Activated CD4-positive, alpha-beta T cell treated with anti-CD3 and anti-CD28 coated beads, Interleukin-2, amount 10 ng/mL, durations not matched to agents 24 days and 14 days (primary cell): ENCODE measurements at regions not wholly inside any gene's neighbourhood (a gene's known extent, or its start where the extent isn't known, plus 50 kb on each side); places are given as distances from the start of the nearest gene placed in this dataset.

Source experiments
- DNase-seq: peaks from one replicate; pipeline ENCODE4 v3.0.0; 2022
- H3K27ac Mint-ChIP-seq: one replicate; pipeline ENCODE4 v1.8.0; 2022; ENCODE audit warnings: mild to moderate bottlenecking, mixed read lengths
- H3K27me3 Mint-ChIP-seq: one replicate; pipeline ENCODE4 v1.8.0; 2022; ENCODE audit warnings: mixed read lengths
- H3K36me3 Mint-ChIP-seq: one replicate; pipeline ENCODE4 v1.8.0; 2022; ENCODE audit warnings: low read depth, mild to moderate bottlenecking, mixed read lengths
- H3K4me1 Mint-ChIP-seq: one replicate; pipeline ENCODE4 v1.8.0; 2021; ENCODE audit warnings: mixed read lengths
- H3K4me3 Mint-ChIP-seq: one replicate; pipeline ENCODE4 v1.8.0; 2022; ENCODE audit warnings: mild to moderate bottlenecking, moderate library complexity, mixed read lengths
- H3K9me3 Mint-ChIP-seq: one replicate; pipeline ENCODE4 v1.8.0; 2021; ENCODE audit warnings: mixed read lengths
- intact Hi-C: fragments of 100-400 bp; cut with micrococcal nuclease; formaldehyde crosslinking; loops from one replicate; pipeline ENCODE4 v1.15.1; 2023

DNA sequence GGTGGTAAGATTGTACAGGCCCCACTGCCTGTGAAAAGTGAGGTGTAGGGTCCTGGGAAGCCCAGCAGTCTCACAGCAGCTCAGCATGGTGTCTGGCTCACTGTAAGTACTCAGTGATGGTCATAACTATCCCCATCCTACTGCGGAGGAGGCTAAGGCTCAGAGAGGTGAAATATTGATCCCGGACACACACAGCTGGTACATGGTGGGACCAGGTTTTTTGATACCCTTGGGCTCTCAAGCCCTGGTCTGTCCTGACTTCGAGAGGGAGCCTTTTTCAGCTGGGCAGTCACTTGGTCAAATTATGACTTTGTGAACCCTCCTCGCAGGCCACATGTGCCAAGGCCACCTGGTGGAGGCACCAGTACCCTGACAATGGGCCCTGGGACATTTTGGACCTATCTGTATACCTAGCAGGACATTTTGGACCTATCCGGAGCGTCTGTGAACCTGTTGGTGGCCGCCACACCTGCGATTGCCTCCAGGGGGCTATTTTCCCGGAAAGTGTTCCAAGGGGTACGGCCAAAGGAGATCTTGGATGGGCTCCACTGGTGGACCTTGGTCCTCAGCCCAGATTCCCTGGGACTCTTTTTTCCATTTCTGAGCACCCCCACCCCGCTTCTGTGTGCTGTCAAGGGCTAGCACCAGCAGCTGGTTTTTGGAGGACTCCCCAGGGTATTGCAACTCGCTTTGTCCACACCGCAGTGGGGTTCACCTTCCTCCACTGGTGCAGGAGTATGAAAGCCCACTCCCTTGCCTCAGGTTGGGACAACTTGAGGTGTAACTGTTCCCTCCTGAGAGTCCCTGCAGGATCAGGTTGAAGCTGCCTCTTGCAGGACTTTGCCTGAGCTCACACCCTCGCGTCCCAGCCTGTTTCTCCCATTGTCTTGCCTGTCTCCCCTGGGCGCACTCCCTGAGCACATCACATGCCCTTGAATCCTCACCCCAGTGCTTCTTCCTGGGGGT lies 83.6 kb upstream of the NKD1 start:
- DNase-seq = no peak
- no peaks in the 10 kb centered on the region for H3K9me3 Mint-ChIP-seq
- no peak overlapping the region for H3K4me3 Mint-ChIP-seq

DNA sequence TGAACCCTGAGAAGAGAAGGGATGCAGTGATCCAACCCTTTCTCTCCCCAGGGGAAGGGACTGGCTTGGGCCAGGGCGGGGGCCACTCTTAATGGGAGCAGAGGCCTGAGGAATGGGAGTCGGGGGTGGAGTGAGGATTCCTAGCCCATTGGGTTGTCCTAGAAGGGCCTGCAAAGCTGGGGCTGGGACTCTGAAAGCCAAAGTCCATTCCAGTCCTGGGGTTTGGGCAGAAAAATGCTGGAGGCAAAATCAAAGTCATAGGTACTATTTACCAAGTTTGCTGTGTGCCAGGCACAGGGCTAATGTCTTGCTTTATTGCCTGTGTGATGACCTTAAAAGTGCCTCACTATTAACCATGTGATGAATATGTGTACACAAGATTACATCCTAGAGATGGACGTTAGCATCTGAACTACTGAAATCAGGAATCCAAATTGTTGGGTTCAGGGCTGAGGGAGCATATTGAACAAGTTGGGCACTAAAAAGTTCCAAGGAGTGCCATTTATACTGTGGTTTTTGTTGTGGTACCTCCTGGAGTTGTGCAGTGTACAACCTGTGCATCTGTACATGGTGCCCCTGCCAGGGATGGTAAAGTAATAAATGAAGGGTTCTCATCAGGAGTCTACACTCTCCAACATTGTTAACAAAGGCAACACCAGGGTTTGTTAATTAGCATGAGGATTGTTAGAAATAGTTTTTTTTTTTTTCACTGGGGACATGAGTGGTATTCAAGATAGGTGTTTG lies 84.4 kb upstream of the NKD1 start:
- Mint-ChIP-seq H3K4me3 (no peak overlapping the region), H3K36me3 (no peaks in the 10 kb centered on the region), H3K27ac (no peak overlapping the region), H3K9me3 (no peaks in the 10 kb centered on the region), H3K27me3 (peaks cover 29% of the 10 kb centered on the region), H3K4me1 (no peaks in the 10 kb centered on the region)
- DNase-seq = no peak
- intact Hi-C loops = no loop called here

More for the DNA sequence above, 83.6 kb upstream of the NKD1 start:
- Mint-ChIP-seq H3K27me3 (peaks cover 36% of the 10 kb centered on the region), H3K27ac (no peak overlapping the region), H3K4me1 (no peaks in the 10 kb centered on the region), H3K36me3 (no peaks in the 10 kb centered on the region)
- intact Hi-C loops = no loop called here

DNA sequence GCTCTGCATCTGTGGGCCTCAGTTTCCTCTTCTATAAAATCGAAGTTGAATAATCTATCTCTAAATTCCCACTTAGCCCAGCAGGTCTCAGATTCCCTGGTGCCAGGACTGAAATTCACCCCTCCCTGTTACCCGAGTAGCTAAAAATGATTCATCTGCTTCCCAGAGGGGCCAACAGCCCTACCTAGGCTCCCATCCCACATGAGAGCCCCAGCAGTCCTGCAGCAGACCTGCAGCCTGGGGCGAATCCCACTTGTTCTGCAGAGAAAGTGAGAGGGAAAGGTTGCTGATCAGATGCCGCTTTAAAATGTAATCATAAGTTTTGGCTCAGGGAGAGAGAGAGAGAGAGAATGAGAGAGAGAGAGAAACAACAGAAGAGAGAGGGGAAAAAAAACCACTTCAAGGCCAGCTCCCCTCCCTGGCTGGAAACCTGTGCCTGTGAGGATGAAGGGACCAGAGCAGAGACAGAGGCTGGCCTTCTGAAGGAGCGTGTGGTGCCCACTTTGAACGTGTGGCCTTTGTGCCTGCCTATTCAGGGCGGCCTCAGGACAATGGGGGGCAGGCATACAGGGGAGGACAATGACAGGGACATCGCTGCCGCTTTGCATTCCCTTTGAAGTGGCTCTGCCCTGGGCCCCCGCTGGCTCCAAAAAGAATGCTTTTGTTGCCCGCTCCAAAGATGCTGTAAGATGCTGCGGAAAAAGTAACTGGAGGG lies 85.2 kb upstream of the NKD1 start:
- Mint-ChIP-seq H3K27ac (no peak overlapping the region), H3K9me3 (no peaks in the 10 kb centered on the region), H3K27me3 (peaks cover 27% of the 10 kb centered on the region), H3K4me1 (peaks cover 2% of the 10 kb centered on the region), H3K36me3 (no peaks in the 10 kb centered on the region), H3K4me3 (no peak overlapping the region)
- DNase-seq = no peak
- intact Hi-C loops = no loop called here

DNA sequence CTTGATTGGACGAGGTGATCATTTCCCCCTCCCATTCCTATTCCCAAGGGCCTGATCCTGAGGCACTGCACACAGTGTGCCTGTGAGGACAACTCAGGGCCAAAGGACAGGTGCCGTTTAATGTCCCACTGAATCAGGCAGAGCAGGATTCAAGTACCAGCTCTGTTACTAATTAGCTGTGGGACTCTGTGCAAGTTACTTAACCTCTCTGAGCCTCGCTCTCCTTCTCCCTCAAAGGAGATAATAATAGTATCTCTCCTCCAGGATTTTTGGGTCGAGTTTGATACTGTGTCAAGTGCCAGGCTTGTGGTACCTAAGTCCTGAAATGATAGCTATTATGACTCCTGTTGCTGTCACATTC lies 86.8 kb upstream of the NKD1 start:
- Mint-ChIP-seq H3K4me3 (no peak overlapping the region), H3K36me3 (no peaks in the 10 kb centered on the region), H3K27me3 (peaks cover 14% of the 10 kb centered on the region), H3K9me3 (no peaks in the 10 kb centered on the region), H3K27ac (no peak overlapping the region), H3K4me1 (peaks cover 11% of the 10 kb centered on the region)
- no peak for DNase-seq
- intact Hi-C loops = no loop called here

DNA sequence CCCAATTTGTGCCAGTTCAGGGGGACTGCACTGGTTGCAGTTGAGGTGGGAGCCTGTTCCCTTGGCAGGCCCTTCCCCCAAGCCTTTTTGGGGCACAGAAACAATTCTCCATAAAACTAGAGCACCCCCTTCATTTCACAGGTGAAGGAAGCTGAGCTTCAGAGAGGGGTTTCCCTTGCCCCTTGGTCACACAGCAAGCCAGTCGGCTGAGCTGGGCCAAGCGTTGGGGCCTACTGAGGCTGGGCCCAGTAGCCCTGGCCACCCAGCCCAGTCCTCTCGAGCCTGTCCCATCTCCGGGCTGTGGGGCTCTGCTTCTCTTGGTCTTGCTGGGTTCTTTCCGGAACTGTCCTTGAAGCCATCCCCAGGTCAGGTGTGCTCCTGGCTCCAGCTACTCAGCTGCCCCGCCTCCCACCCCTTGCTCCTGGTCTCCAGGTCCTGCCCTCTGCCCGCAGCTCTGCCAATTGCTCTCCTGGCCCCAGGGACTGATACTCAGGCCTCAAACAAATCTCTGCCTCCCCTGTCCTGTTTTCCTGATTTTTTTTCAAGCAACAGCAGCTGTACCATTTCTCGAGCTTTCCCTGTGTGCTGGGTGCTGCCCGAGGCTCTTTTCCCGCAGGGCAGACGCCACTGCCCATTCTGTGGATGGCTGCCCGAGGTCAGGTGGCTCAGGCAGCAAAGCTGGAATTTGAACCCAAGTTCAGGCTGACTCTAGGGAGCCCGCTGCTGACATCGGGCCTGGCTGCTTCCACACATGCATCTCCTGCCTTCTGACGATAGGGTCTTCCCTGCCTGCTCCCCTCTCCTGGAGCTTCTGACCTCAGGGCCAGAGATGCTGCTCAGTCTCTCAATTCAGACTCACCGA lies 87.4 kb upstream of the NKD1 start:
- H3K4me3 Mint-ChIP-seq = no peak overlapping the region
- no peak for DNase-seq

DNA sequence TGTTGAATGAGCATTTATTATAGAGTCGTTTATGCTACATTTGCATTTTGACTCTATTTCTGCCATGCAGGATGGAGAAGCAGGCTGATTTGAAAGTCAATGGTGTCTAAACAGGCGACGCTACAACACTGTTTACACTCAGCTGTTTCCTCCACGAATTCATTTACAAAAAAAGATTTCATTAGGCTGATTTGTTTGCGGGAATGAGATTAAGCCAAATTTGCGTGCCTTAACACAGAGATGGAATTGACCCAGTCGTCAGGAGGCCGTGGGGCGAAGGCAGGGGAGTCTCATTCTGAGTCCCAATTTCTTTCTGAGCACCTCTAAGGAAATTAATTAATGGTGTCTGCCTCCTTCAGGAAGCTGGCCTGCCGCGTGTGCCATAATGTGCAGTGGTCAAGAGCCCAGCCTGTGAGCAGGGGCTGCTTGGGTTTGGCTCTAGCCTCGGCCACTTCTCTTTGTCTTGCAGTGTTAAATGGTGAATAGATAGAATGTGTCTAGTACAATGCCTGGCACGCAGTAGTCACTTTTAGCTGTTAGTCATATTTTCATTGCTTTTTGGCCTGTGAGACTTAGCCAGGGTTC lies 88.6 kb upstream of the NKD1 start:
- Mint-ChIP-seq H3K36me3 (no peaks in the 10 kb centered on the region), H3K27ac (no peak overlapping the region), H3K9me3 (no peaks in the 10 kb centered on the region), H3K4me3 (no peak overlapping the region), H3K27me3 (peaks cover 7% of the 10 kb centered on the region), H3K4me1 (peaks cover 11% of the 10 kb centered on the region)
- no peak for DNase-seq
- intact Hi-C loops = no loop called here

More for the DNA sequence above, 87.4 kb upstream of the NKD1 start:
- Mint-ChIP-seq H3K4me1 (peaks cover 11% of the 10 kb centered on the region), H3K36me3 (no peaks in the 10 kb centered on the region), H3K27me3 (peaks cover 9% of the 10 kb centered on the region), H3K9me3 (no peaks in the 10 kb centered on the region), H3K27ac (no peak overlapping the region)
- intact Hi-C loops = no loop called here

DNA sequence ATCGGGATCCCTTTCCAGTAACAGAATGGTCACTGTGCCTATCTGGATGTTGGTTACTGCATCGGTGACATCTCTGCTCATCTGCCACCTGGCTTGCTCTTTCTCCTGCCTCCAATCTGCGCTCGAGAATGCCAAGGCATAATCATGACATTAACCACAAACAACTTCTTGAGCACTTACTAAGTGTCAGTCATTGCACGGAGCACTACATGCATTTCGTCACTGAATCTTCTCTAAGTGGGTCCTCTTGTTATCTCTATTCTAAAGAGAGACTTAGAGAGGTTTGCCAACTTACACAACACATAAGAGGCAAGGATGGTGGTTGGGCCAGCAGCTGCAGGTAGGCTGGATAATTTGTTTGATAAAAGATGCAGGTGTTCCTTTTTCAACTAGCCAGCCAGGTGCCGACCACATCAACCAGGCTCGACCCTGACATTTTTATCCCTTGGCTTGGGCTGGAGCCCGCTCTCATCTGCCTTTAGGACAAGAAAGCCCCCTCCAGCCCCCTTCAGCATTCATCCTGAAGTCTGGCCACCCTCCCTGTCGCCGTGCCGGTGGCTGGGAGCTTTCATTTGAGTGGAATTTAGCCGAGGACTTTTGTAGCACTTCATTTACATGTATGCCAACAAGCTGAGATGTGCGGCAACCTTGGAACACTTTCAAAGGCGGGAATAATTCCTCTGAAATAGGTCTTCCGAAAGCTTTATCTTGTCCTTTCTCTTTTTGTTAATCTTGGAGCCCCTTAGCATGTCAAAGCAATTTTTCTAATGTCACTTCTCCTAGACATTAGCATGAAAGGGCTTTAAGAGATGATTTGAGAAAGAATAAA lies 89.3 kb upstream of the NKD1 start:
- H3K27ac Mint-ChIP-seq = no peak overlapping the region
- no peaks in the 10 kb centered on the region for H3K9me3 Mint-ChIP-seq
- H3K4me1 Mint-ChIP-seq = peaks cover 11% of the 10 kb centered on the region
- H3K27me3 Mint-ChIP-seq = peaks cover 7% of the 10 kb centered on the region
- no peak for DNase-seq
- intact Hi-C loops = no loop called here
- H3K4me3 Mint-ChIP-seq = no peak overlapping the region
- H3K36me3 Mint-ChIP-seq = no peaks in the 10 kb centered on the region

DNA sequence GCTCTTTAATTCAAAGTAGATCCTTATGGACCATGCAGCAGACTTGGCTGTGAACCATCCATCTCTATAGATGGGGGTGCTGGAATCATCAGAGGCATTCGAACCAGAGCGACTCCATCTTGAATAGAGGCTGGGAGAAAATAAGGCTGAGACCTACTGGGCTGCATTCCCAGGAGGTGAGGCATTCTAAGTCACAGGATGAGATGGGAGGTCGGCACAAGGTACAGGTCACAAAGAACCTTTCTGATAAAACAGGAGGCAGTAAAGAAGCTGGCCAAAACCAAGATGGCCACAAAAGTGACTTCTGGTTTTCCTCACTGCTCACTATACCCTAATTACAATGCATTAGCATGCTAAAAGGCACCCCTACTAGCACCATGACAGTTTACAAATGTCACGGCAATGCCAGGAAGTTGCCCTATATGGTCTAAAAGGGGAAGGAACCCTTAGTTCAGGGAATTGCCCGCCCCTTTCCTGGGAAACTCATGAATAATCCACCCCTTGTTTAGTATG lies 89.2 kb upstream of the BRD7 start:
- DNase-seq = no peak
- Mint-ChIP-seq H3K9me3 (no peaks in the 10 kb centered on the region), H3K4me3 (no peak overlapping the region), H3K4me1 (peaks cover 11% of the 10 kb centered on the region), H3K27ac (no peak overlapping the region), H3K36me3 (no peaks in the 10 kb centered on the region), H3K27me3 (peaks cover 6% of the 10 kb centered on the region)
- intact Hi-C loops = no loop called here

DNA sequence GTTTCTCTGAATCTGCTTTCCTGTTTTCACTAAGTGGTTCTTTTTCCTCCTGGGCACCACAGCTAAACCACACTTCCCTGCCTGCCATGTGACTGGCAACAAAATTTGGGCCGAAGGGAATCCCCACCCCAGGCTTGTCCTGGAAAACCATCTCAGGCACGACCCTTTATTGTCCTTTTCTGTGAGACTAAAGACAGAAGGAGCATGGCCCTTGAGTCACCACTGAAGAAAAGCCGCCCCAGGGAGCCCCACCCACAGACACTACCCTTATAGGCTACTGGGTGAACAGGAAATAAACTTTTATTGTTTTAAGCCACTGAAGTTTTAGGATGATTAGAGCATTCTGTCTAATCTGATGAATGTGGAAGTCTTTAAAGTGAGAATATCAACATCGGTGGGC lies 88.6 kb upstream of the BRD7 start:
- no peaks in the 10 kb centered on the region for H3K36me3 Mint-ChIP-seq

DNA sequence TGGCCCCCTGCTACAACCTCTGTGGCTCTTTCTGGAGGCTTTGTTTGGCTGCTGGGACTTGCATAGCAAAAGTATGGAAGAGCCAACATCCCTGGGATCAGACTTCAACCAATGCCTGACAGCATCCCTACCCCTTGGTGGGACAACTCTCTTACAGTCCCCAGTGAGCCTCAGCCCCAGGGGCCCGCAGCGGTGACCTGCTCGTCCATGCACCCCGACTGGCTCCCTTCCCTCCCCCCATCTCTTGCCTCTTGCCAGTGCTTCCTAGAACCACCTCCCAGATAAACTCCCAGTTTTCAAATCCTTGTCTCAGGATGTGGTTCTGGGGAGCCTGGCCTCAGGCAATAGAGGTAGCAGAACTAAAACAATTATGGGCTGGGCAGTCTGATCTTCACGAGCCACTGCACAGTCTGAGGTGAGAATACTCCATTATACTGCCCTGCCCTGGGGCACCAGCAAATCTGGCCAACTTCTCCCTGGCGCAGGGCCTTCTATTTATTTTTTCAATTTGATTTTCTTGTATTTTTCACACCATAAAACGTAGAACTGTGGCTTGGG lies 86.6 kb upstream of the BRD7 start:
- intact Hi-C loops = no loop called here
- Mint-ChIP-seq H3K27me3 (peaks cover 4% of the 10 kb centered on the region), H3K36me3 (no peaks in the 10 kb centered on the region), H3K9me3 (no peaks in the 10 kb centered on the region), H3K27ac (no peak overlapping the region), H3K4me3 (no peak overlapping the region), H3K4me1 (peaks cover 11% of the 10 kb centered on the region)
- DNase-seq = no peak

More for the DNA sequence above, 88.6 kb upstream of the BRD7 start:
- intact Hi-C loops = no loop called here
- peaks cover 11% of the 10 kb centered on the region for H3K4me1 Mint-ChIP-seq
- no peak overlapping the region for H3K27ac Mint-ChIP-seq
- DNase-seq = no peak
- no peaks in the 10 kb centered on the region for H3K9me3 Mint-ChIP-seq
- H3K4me3 Mint-ChIP-seq = no peak overlapping the region
- peaks cover 4% of the 10 kb centered on the region for H3K27me3 Mint-ChIP-seq

DNA sequence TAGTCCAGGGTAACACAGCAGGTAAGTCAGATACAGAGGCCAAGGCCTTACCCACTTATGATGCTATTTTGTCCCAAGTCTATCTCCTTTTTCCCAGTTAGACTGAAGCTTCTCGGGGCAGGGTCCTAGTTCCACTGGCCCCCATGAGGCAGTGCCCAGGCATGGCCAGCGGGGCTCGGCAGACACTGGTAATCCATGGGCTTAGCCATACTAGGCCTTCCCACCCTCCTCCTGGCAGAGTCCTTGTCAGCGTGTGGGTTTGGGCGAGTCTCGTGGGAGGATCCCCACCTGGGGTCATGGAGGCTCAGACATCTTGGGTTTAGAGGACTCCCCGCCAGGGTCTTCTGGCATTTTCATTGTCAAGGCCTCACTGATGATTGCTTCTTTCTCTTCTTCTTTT lies 84.7 kb upstream of the BRD7 start:
- H3K27ac Mint-ChIP-seq = no peak overlapping the region
- intact Hi-C loops = no loop called here
- DNase-seq = no peak
- no peaks in the 10 kb centered on the region for H3K27me3 Mint-ChIP-seq
- no peaks in the 10 kb centered on the region for H3K36me3 Mint-ChIP-seq
- H3K4me1 Mint-ChIP-seq = peaks cover 10% of the 10 kb centered on the region
- no peak overlapping the region for H3K4me3 Mint-ChIP-seq
- H3K9me3 Mint-ChIP-seq = no peaks in the 10 kb centered on the region

DNA sequence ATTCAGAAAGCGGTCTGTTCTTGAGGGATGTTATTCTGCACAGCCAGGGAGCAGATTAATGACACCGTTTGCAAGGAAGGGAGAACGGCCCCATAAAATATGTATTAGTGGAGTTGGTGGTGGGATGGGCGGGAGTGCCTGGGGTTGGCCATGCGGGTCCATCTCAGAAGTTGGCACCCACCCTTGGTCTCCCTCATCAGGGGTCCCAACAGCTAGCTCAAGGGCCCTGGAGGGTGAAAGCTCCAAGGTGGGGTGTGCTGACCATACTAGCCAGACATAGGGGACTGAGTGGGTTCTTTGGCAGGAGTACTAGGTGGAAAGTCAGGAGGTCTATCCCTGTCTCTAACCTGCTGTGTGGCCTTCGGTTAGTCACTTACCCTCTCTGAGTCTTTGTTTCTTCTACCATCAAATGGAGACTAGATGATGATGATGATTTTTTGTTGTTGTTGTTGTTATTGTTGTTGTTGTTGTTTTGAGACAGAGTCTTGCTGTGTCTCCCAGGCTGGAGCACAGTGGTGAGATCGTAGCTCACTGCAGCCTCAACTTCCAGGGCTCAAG lies 83.2 kb upstream of the BRD7 start:
- Mint-ChIP-seq H3K36me3 (no peaks in the 10 kb centered on the region), H3K9me3 (no peaks in the 10 kb centered on the region), H3K4me3 (no peak overlapping the region), H3K27me3 (no peaks in the 10 kb centered on the region), H3K4me1 (peaks cover under 1% of the 10 kb centered on the region), H3K27ac (no peak overlapping the region)
- DNase-seq = no peak
- intact Hi-C loops = no loop called here
